ENCODE measurements at regions not wholly inside any gene's neighbourhood (a gene's known extent, or its start where the extent isn't known, plus 50 kb on each side); places are given as distances from the start of the nearest gene placed in this dataset.

GRCh38 chr11:19395050-19395449, 154.3 kb upstream of the E2F8 start (continued):
- TF ChIP-seq POU5F1 (IDR thresholded peaks at IDR 0.05; ENCODE audit: low read depth, low read length) (peak; percentile 91), FOSL1 (IDR thresholded peaks at IDR 0.05; ENCODE audit: insufficient read depth, low read depth, low read length) (no peak), NRF1 (IDR thresholded peaks at IDR 0.05; ENCODE audit: low read depth, low read length) (no peak), NANOG (IDR thresholded peaks at IDR 0.05; ENCODE audit: insufficient read depth, low read depth, low read length, poor library complexity, severe bottlenecking) (peak; percentile 6), KDM4A (IDR thresholded peaks at IDR 0.05; ENCODE audit: low read depth, low read length, severe bottlenecking) (no peak), TEAD4 (IDR thresholded peaks at IDR 0.05; ENCODE audit: low read depth, low read length) (peak; percentile 95), POLR2A (IDR thresholded peaks at IDR 0.05; ENCODE audit: control extremely low read depth in 1 of 2, low read depth in 2 of 2, low read length in 2 of 2) (no peak), POLR2AphosphoS5 (IDR thresholded peaks at IDR 0.05; ENCODE audit: low read depth, low read length) (no peak), RBBP5 (IDR thresholded peaks at IDR 0.05; ENCODE audit: borderline replicate concordance, low read depth, low read length) (no peak), MAX (IDR thresholded peaks at IDR 0.05) (peak; percentile 86)
